Osteoblast (primary cell): ENCODE measurements at regions not wholly inside any gene's neighbourhood (a gene's known extent, or its start where the extent isn't known, plus 50 kb on each side); places are given as distances from the start of the nearest gene placed in this dataset.

Experiments used
- DNase-seq: peaks from one replicate; pipeline ENCODE4 v3.0.0; 2011; ENCODE audit warnings: low spot score, mixed read lengths; ENCODE audit not compliant: insufficient read length; ENCODE audit errors: missing footprints
- H2AFZ ChIP-seq: 2 replicates; pipeline ENCODE4 v1.6.0; 2011; ENCODE audit warnings: mild to moderate bottlenecking, low read length
- H3K27ac ChIP-seq: 2 replicates; pipeline ENCODE4 v1.5.1; 2011; ENCODE audit warnings: mild to moderate bottlenecking, low read depth, low read length, moderate library complexity
- H3K27me3 ChIP-seq: 2 replicates; pipeline ENCODE4 v1.6.0; 2012; ENCODE audit warnings: mild to moderate bottlenecking, control low read depth, inconsistent platforms, low read length, moderate library complexity; ENCODE audit not compliant: insufficient read depth
- H3K36me3 ChIP-seq: 2 replicates; pipeline ENCODE4 v1.5.1; 2011; ENCODE audit warnings: mild to moderate bottlenecking, low read length, control low read depth, moderate library complexity; ENCODE audit not compliant: insufficient read depth
- H3K4me1 ChIP-seq: 2 replicates; pipeline ENCODE4 v1.5.1; 2011; ENCODE audit warnings: mild to moderate bottlenecking, low read length, control low read depth, moderate library complexity; ENCODE audit not compliant: insufficient read depth
- H3K4me2 ChIP-seq: 2 replicates; pipeline ENCODE4 v1.6.0; 2011; ENCODE audit warnings: mild to moderate bottlenecking, low read length; ENCODE audit not compliant: insufficient read depth
- H3K4me3 ChIP-seq: fragments of 200-600 bp; sonication (generic); 3 replicates; pipeline ENCODE4 v1.5.1; 2012; ENCODE audit warnings: mild to moderate bottlenecking, low read length, inconsistent platforms; ENCODE audit not compliant: insufficient read depth
- H3K79me2 ChIP-seq: 2 replicates; pipeline ENCODE4 v1.6.0; 2012; ENCODE audit warnings: mild to moderate bottlenecking, low read length, control low read depth, inconsistent platforms; ENCODE audit not compliant: insufficient read depth
- H3K9me3 ChIP-seq: 2 replicates; pipeline ENCODE4 v1.5.1; 2011; ENCODE audit warnings: low read depth, low read length, control low read depth
- H4K20me1 ChIP-seq: 2 replicates; pipeline ENCODE4 v1.6.0; 2012; ENCODE audit warnings: mild to moderate bottlenecking, low read length, control low read depth; ENCODE audit not compliant: insufficient read depth
- CTCF ChIP-seq: IDR thresholded peaks from 2 replicates; pipeline ENCODE4 v1.5.1; 2011; ENCODE audit warnings: mild to moderate bottlenecking, low read depth, low read length, moderate library complexity; ENCODE audit errors: extremely low read depth

GRCh38 chr20:55264703-55265239, 740.5 kb downstream of the CBLN4 start:
- H3K4me1 ChIP-seq = no peaks in the 10 kb centered on the region
- no peaks in the 10 kb centered on the region for H3K36me3 ChIP-seq
- no peak for DNase-seq

GRCh38 chr20:55258559-55258958, 746.8 kb downstream of the CBLN4 start:
- H4K20me1 ChIP-seq = no peaks in the 10 kb centered on the region

More at GRCh38 chr20:55264703-55265239, 740.5 kb downstream of the CBLN4 start:
- no peak overlapping the region for H2AFZ ChIP-seq
- H3K9me3 ChIP-seq = no peaks in the 10 kb centered on the region
- H3K27me3 ChIP-seq = no peaks in the 10 kb centered on the region
- H3K4me3 ChIP-seq = no peak overlapping the region
- no peak overlapping the region for H3K4me2 ChIP-seq
- H3K27ac ChIP-seq = no peak overlapping the region
- H4K20me1 ChIP-seq = no peaks in the 10 kb centered on the region
- no peaks in the 10 kb centered on the region for H3K79me2 ChIP-seq
- no peak for TF ChIP-seq CTCF

GRCh38 chr20:55255016-55255415, 750.3 kb downstream of the CBLN4 start:
- H3K79me2 ChIP-seq = no peaks in the 10 kb centered on the region
- no peaks in the 10 kb centered on the region for H3K4me1 ChIP-seq
- no peaks in the 10 kb centered on the region for H3K9me3 ChIP-seq
- no peaks in the 10 kb centered on the region for H3K36me3 ChIP-seq
- no peaks in the 10 kb centered on the region for H4K20me1 ChIP-seq
- H3K27me3 ChIP-seq = no peaks in the 10 kb centered on the region
- no peak overlapping the region for H3K4me3 ChIP-seq
- DNase-seq = no peak
- H2AFZ ChIP-seq = no peak overlapping the region
- H3K4me2 ChIP-seq = no peak overlapping the region
- no peak for TF ChIP-seq CTCF
- H3K27ac ChIP-seq = no peak overlapping the region

More at GRCh38 chr20:55258559-55258958, 746.8 kb downstream of the CBLN4 start:
- Histone ChIP-seq H3K27me3 (no peaks in the 10 kb centered on the region), H3K27ac (no peak overlapping the region), H3K79me2 (no peaks in the 10 kb centered on the region), H3K9me3 (no peaks in the 10 kb centered on the region), H3K36me3 (no peaks in the 10 kb centered on the region), H2AFZ (no peak overlapping the region), H3K4me2 (no peak overlapping the region), H3K4me3 (no peak overlapping the region), H3K4me1 (no peaks in the 10 kb centered on the region)
- DNase-seq = peak; percentile 4
- TF ChIP-seq CTCF = no peak

GRCh38 chr20:55253781-55254180, 751.5 kb downstream of the CBLN4 start:
- peak; percentile 74 for DNase-seq
- no peak for TF ChIP-seq CTCF
- Histone ChIP-seq H4K20me1 (no peaks in the 10 kb centered on the region), H3K27me3 (no peaks in the 10 kb centered on the region), H3K4me2 (no peak overlapping the region), H3K36me3 (no peaks in the 10 kb centered on the region), H3K9me3 (no peaks in the 10 kb centered on the region), H3K4me1 (no peaks in the 10 kb centered on the region), H3K27ac (no peak overlapping the region), H3K4me3 (no peak overlapping the region), H3K79me2 (no peaks in the 10 kb centered on the region), H2AFZ (no peak overlapping the region)
